ENCODE measurements at regions not wholly inside any gene's neighbourhood (a gene's known extent, or its start where the extent isn't known, plus 50 kb on each side); places are given as distances from the start of the nearest gene placed in this dataset.

GRCh38 chr4:38373375-38373774 lies 290.6 kb upstream of the KLF3 start:
- H3K4me1 Mint-ChIP-seq (ENCODE audit: low read depth) = peaks cover 9% of the 10 kb centered on the region
- ChIA-PET POLR2A (no interaction called here), CTCF (no interaction called here)
- no peak overlapping the region for H3K27ac Mint-ChIP-seq
- no peak overlapping the region for H3K4me3 Mint-ChIP-seq
- H3K36me3 Mint-ChIP-seq (ENCODE audit: low read depth) = no peaks in the 10 kb centered on the region
- no peak for TF ChIP-seq CTCF (IDR thresholded peaks at IDR 0.05)
- H3K9me3 Mint-ChIP-seq = peaks cover 5% of the 10 kb centered on the region
- no peaks in the 10 kb centered on the region for H3K27me3 Mint-ChIP-seq
- ATAC-seq = no peak
- no peak for DNase-seq
- intact Hi-C loops (cut with micrococcal nuclease) = no loop called here

GRCh38 chr4:38377195-38377594 lies 286.8 kb upstream of the KLF3 start:
- no peak for DNase-seq
- CTCF ChIA-PET = no interaction called here

GRCh38 chr4:38378478-38378877 lies 285.5 kb upstream of the KLF3 start:
- ChIA-PET POLR2A (no interaction called here), CTCF (no interaction called here)
- no peak for DNase-seq
- Mint-ChIP-seq H3K27ac (no peak overlapping the region), H3K4me1 (ENCODE audit: low read depth) (peaks cover 2% of the 10 kb centered on the region), H3K4me3 (no peak overlapping the region), H3K36me3 (ENCODE audit: low read depth) (no peaks in the 10 kb centered on the region), H3K9me3 (no peaks in the 10 kb centered on the region), H3K27me3 (no peaks in the 10 kb centered on the region)
- intact Hi-C loops (cut with micrococcal nuclease) = no loop called here
- no peak for ATAC-seq
- TF ChIP-seq CTCF (IDR thresholded peaks at IDR 0.05) = no peak

More at GRCh38 chr4:38377195-38377594, 286.8 kb upstream of the KLF3 start:
- H3K36me3 Mint-ChIP-seq (ENCODE audit: low read depth) = no peaks in the 10 kb centered on the region
- intact Hi-C loops (cut with micrococcal nuclease) = no loop called here
- no peak overlapping the region for H3K4me3 Mint-ChIP-seq
- TF ChIP-seq CTCF (IDR thresholded peaks at IDR 0.05) = no peak
- H3K9me3 Mint-ChIP-seq = peaks cover 3% of the 10 kb centered on the region
- no peak overlapping the region for H3K27ac Mint-ChIP-seq
- no peaks in the 10 kb centered on the region for H3K27me3 Mint-ChIP-seq
- peaks cover 5% of the 10 kb centered on the region for H3K4me1 Mint-ChIP-seq (ENCODE audit: low read depth)
- ATAC-seq = no peak
- POLR2A ChIA-PET = no interaction called here

GRCh38 chr4:38381788-38382187 lies 282.2 kb upstream of the KLF3 start:
- no peak for TF ChIP-seq CTCF (IDR thresholded peaks at IDR 0.05)
- peaks cover 12% of the 10 kb centered on the region for H3K4me1 Mint-ChIP-seq (ENCODE audit: low read depth)
- POLR2A ChIA-PET = no interaction called here
- H3K27ac Mint-ChIP-seq = no peak overlapping the region
- H3K4me3 Mint-ChIP-seq = no peak overlapping the region
- H3K9me3 Mint-ChIP-seq = no peaks in the 10 kb centered on the region
- no peaks in the 10 kb centered on the region for H3K36me3 Mint-ChIP-seq (ENCODE audit: low read depth)
- intact Hi-C loops (cut with micrococcal nuclease) = no loop called here
- H3K27me3 Mint-ChIP-seq = no peaks in the 10 kb centered on the region
- no peak for DNase-seq
- CTCF ChIA-PET = no interaction called here
- no peak for ATAC-seq

GRCh38 chr4:38382520-38382919 lies 281.5 kb upstream of the KLF3 start:
- Mint-ChIP-seq H3K4me3 (no peak overlapping the region), H3K4me1 (ENCODE audit: low read depth) (peaks cover 13% of the 10 kb centered on the region), H3K9me3 (no peaks in the 10 kb centered on the region), H3K27ac (no peak overlapping the region), H3K36me3 (ENCODE audit: low read depth) (no peaks in the 10 kb centered on the region), H3K27me3 (no peaks in the 10 kb centered on the region)
- no peak for TF ChIP-seq CTCF (IDR thresholded peaks at IDR 0.05)
- no peak for DNase-seq
- POLR2A ChIA-PET = no interaction called here
- CTCF ChIA-PET = no interaction called here
- intact Hi-C loops (cut with micrococcal nuclease) = no loop called here
- no peak for ATAC-seq

Measured in activated CD8-positive, alpha-beta T cell treated with anti-CD3 and anti-CD28 coated beads for 36 hours (primary cell).